Stimulated activated CD8-positive, alpha-beta memory T cell treated with anti-CD3 and anti-CD28 coated beads, Interleukin-4, amount 100 ng/mL, for 4 hours (primary cell): ENCODE measurements at regions not wholly inside any gene's neighbourhood (a gene's known extent, or its start where the extent isn't known, plus 50 kb on each side); places are given as distances from the start of the nearest gene placed in this dataset.
"Not testable (repeated sequence)": the region's sequence is repeated elsewhere in the genome, so short reads cannot be mapped to it uniquely, and the experiment has no call there.

Source experiments
- DNase-seq, 2 donors: peaks; one replicate each; pipeline ENCODE4 v3.0.0-alpha.2; 2020; ENCODE audit warnings: low read depth in 2 of 2, low spot score in 1 of 2

- no peak for DNase-seq
Measured at GRCh38 chr20:22944062-22944461, 91.0 kb upstream of the SSTR4 start.

DNA sequence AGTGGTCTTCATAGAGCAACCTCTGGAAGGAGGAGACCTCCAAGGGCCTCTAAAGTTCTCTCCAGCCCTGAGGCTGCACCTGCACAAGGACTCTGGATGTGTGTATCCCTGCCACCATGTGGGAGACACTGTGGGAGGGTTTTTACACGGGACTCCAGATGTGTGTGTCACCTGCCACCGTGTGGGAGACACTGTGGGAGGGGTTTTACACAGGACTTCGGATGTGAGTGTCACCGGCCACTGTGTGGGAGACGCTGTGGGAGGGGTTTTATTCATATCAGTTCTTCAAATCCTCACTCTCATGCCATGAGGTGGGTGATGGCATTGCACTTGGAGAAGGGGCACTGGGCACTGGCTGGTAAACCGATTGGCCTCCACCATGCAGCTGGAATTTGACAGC lies 90.2 kb upstream of the SSTR4 start:
- DNase-seq: no peak

GRCh38 chr20:22946596-22946995 lies 88.5 kb upstream of the SSTR4 start:
- no peak for DNase-seq

GRCh38 chr20:22949331-22950109 lies 85.6 kb upstream of the SSTR4 start:
- DNase-seq: no peak

GRCh38 chr20:22951966-22952365 lies 83.1 kb upstream of the SSTR4 start:
- DNase-seq: no peak

GRCh38 chr20:22954661-22955060 lies 80.5 kb upstream of the SSTR4 start:
- DNase-seq: no peak

DNA sequence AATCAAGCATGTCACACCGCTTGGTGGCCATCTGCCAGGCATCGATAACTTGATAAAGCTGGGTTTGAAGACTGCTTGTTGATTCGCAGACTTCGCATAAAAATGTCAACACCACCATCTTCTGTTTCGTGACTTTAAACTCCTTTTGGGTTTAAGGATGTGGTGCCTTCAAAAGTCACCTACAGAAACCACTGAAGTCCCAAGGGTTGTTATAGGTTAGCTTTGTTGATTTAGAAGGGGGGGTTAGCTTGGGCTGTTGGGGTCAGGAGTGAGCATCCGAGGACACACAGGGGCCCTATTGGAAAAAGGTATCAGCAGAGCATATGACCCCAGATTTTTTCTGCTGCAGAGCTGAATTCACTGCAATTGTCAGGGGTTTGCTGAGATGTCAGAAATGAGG lies 76.7 kb upstream of the SSTR4 start:
- DNase-seq: no peak

DNA sequence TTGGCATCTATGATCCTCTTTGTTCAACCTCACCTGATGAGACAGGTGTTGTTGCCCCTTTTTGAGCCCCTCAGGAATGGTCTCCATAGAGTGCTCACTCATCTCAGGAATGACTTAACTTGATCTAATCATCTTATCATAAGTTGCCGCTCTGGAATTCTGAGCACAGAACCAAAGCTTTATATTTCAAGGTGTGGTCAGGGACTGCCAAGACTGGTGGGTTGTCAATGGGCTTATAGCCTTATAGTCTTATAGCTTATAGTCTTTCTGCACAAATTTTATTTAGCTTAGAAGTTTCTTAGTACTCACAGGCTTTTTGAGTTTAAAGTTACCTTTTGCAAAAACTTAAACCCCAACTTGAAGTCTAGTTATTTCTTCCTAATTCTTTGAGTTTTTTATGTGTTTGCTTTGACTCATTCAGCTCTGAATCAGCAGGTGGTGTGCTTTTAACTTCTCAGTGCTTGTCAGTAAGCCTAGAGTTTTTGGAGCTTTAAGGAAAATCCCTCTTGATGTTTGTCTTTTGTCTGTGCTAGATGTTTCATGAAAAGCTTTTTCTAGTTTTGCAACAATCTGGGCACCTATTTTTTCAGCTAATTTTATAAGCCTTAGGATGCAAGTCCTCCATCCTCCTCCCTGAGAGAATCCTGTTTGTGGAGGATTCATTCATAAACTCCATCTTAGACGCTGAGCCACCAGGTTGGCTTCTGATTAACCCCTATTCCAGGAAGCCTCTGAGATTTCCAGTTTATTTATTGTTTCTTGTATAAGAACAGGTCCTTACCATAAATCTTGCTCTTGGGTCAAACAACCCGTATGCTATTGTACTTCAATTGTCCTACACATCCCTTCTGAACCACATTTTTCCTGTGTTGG lies 72.3 kb upstream of the SSTR4 start:
- DNase-seq: no peak

DNA sequence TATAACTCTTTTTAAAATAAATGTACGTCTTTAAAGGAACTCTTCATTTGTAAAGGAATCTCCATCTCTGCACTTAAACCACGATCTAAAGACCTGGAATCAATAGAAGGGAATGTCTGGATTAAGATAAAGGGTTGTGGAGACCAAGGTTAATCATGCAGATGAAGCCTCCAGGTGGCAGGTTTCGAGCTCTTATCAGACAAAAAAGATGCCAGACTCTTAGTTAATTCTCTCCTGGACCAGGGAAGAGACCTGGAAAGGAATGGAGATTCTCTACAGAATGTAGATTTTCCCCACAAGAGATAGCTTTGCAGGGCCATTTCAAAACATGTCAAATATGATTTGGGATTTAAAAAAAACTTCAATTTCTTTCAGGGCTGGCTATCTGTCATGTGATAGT lies 71.5 kb upstream of the SSTR4 start:
- no peak for DNase-seq

GRCh38 chr20:22966787-22967464 lies 68.2 kb upstream of the SSTR4 start:
- DNase-seq: no peak

- DNase-seq: not testable (repeated sequence)
Measured at GRCh38 chr20:22967706-22968105, 67.4 kb upstream of the SSTR4 start.

DNA sequence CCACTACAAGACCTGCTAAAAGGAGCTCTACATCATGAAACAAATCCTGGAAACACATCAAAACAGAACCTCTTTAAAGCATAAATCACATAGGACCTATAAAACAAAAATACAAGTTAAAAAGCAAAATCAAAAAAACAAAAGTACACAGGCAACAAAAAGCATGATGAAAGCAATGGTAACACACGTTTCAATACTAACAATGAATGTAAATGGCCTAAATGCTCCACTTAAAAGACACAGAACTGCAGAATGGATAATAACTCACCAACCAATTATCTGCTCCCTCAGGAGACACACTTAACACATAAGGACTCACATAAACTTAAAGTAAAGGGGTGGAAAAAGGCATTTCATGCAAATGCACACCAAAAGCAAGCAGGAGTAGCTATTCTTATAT lies 66.1 kb upstream of the SSTR4 start:
- DNase-seq: not testable (repeated sequence)

GRCh38 chr20:22971077-22971476 lies 64.0 kb upstream of the SSTR4 start:
- DNase-seq: not testable (repeated sequence)

DNA sequence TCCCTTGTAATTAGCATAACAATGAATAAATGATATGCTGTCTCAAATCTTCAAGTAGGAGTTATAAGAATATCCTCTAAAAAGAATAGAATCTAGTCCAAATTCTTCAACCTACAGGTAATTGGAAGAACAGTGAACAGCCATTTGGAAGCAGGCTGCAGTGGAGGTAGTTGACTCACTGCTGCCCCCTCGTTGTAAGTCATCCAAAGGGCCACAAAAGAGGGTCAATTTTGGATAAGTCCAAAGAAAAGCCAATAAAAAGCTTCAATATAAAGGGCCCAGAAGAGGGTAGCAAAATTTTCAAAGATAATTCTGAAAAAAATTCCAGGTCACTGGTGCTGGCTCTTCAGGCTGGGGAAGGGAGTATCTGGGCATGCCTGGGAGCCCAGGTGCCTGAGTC lies 60.8 kb upstream of the SSTR4 start:
- DNase-seq: no peak

DNA sequence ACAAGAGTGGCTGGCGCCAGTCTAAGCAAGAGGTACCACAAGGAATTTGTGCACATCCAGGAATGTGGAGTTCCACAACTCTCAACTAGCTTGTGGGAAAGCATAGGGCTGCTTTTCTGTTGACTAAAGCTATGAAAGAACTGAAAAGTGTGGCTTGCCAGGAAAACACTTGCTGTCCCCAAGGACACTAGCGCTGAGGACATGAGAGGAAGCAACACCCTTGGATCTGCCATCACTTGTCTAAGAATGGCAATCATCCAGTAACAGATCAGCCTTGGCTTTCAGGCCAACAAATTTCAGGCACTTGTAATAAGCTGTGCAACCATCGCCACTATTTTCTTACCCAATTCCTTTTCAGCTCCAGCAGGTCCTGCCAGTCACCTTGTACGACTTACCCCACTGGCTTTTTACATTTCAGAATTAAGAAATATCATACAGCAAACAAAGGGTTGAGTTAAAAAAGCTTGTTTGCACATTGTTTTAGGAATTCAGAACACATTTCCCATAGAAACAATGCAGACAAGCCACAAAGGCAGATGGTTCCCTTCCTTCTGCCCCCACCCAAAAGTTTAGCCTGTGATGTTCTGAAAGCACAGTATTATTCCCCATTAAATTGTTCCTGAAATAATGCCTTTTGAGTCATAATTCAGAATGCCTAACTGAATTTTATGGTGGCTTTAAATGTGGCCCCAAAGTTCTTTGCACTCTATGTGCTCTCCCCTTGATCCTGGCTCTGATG lies 57.9 kb upstream of the SSTR4 start:
- DNase-seq: no peak

DNA sequence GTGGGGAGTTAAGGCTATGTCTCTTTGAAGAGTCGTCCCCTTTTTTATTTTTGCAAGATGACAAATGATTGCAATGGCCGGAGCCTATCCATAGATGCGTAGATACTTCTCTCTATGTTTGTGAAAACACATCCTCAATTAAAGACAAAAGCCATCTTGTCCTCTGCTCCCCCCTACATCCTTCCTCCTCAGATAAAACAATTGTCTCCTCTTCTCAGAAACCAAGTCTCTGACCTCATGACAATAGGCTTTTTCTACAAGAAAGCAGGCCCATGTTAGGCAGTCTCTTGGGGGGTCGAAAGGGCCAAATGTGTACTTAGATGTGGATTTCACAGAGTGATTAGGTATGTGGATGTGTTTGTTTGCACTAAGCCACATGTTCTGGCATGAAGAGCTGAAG lies 51.1 kb upstream of the SSTR4 start:
- DNase-seq: no peak

DNA sequence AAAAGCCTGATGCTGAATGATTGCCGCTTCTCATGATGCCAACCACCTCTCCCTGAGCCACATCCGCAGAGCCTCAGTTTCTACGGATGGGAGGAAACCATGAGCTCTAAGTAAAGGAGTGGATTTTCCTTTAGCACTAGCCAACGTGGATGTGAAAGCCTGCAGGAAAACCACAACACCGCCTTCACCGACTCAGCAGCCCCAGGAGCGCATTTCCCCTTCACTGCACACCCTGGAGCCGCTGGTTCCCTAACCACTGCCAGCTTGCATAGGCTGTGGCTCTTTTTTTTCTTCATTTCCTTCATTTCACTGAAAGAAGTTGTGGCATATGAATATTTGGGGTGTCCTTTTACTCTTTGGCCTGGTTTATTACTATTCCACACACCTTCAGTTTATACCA lies 50.5 kb upstream of the SSTR4 start:
- DNase-seq: no peak

- no peak for DNase-seq
Measured at GRCh38 chr20:22985239-22985778, 49.8 kb upstream of the SSTR4 start.
